Endodermal cell (in vitro differentiated cells): ENCODE measurements at regions not wholly inside any gene's neighbourhood (a gene's known extent, or its start where the extent isn't known, plus 50 kb on each side); places are given as distances from the start of the nearest gene placed in this dataset.

Source experiments
- DNase-seq: peaks from one replicate; pipeline ENCODE4 v3.0.0-alpha.2; 2017
- H3K27ac ChIP-seq: 2 replicates; pipeline ENCODE4 v1.5.1; 2013; ENCODE audit warnings: mild to moderate bottlenecking, low read depth, low read length, moderate library complexity
- H3K27me3 ChIP-seq: 2 replicates; pipeline ENCODE4 v1.6.1; 2013; ENCODE audit warnings: mild to moderate bottlenecking, low read length, moderate library complexity; ENCODE audit not compliant: insufficient read depth, control insufficient read depth, poor library complexity, severe bottlenecking
- H3K36me3 ChIP-seq: 2 replicates; pipeline ENCODE4 v1.7.0; 2013; ENCODE audit warnings: mild to moderate bottlenecking, low read length, moderate library complexity; ENCODE audit not compliant: control insufficient read depth, insufficient read depth
- H3K4me1 ChIP-seq: one replicate; pipeline ENCODE4 v1.7.0; 2013; ENCODE audit warnings: low read length; ENCODE audit not compliant: control insufficient read depth, insufficient read depth
- H3K4me3 ChIP-seq: 2 replicates; pipeline ENCODE4 v1.5.1; 2013; ENCODE audit warnings: mild to moderate bottlenecking, low read length, moderate library complexity
- H3K9ac ChIP-seq: 2 replicates; pipeline ENCODE4 v1.6.1; 2013; ENCODE audit warnings: mild to moderate bottlenecking, low read length, moderate library complexity; ENCODE audit not compliant: poor library complexity, severe bottlenecking; ENCODE audit errors: extremely low read depth
- H3K9me3 ChIP-seq: 2 replicates; pipeline ENCODE4 v1.6.1; 2013; ENCODE audit warnings: mild to moderate bottlenecking, low read length, moderate library complexity; ENCODE audit not compliant: control insufficient read depth
- H3K27ac Mint-ChIP-seq: 2 replicates; pipeline ENCODE4 v1.8.0; 2020; ENCODE audit warnings: mixed read lengths
- H3K27me3 Mint-ChIP-seq: 2 replicates; pipeline ENCODE4 v1.8.0; 2021; ENCODE audit warnings: mild to moderate bottlenecking, mixed read lengths; ENCODE audit not compliant: insufficient read depth
- H3K36me3 Mint-ChIP-seq: 2 replicates; pipeline ENCODE4 v1.8.0; 2020; ENCODE audit warnings: low read depth, mixed read lengths
- H3K4me1 Mint-ChIP-seq: 2 replicates; pipeline ENCODE4 v1.8.0; 2020; ENCODE audit warnings: mixed read lengths
- H3K4me3 Mint-ChIP-seq: 2 replicates; pipeline ENCODE4 v1.8.0; 2020; ENCODE audit warnings: mild to moderate bottlenecking, moderate library complexity, mixed read lengths
- H3K9me3 Mint-ChIP-seq: 2 replicates; pipeline ENCODE4 v1.8.0; 2020; ENCODE audit warnings: mild to moderate bottlenecking, mixed read lengths
- CTCF ChIP-seq: fragments of 200-600 bp; sonication (generic); conservative IDR thresholded peaks from 2 replicates; pipeline ENCODE4 v1.5.0; 2021; ENCODE audit warnings: antibody characterized with exemption, mild to moderate bottlenecking
- WGBS, 2 experiments: methylation state at CpG; one replicate each; pipeline versions ENCODE4 v1.1.5 to v1.1.7; 2013; ENCODE audit warnings: missing lambda C conversion rate in 2 of 2, mixed read lengths in 1 of 2; ENCODE audit not compliant: insufficient coverage in 1 of 2, insufficient read length in 1 of 2; 5-methylcytosine and 5-hydroxymethylcytosine counted together

GRCh38 chr13:54742984-54743383, 1714.4 kb downstream of the OLFM4 start:
- no peak for DNase-seq
- Mint-ChIP-seq H3K27ac (no peak overlapping the region), H3K4me3 (no peak overlapping the region), H3K4me1 (no peaks in the 10 kb centered on the region), H3K27me3 (no peaks in the 10 kb centered on the region), H3K9me3 (peaks cover 7% of the 10 kb centered on the region), H3K36me3 (peaks cover 6% of the 10 kb centered on the region)
- H3K36me3 ChIP-seq = no peaks in the 10 kb centered on the region
- no peaks in the 10 kb centered on the region for H3K4me1 ChIP-seq
- H3K9ac ChIP-seq = no peak overlapping the region
- H3K27ac ChIP-seq = no peak overlapping the region
- H3K9me3 ChIP-seq = no peaks in the 10 kb centered on the region
- no peak overlapping the region for H3K4me3 ChIP-seq
- H3K27me3 ChIP-seq = no peaks in the 10 kb centered on the region
- no peak for TF ChIP-seq CTCF

DNA sequence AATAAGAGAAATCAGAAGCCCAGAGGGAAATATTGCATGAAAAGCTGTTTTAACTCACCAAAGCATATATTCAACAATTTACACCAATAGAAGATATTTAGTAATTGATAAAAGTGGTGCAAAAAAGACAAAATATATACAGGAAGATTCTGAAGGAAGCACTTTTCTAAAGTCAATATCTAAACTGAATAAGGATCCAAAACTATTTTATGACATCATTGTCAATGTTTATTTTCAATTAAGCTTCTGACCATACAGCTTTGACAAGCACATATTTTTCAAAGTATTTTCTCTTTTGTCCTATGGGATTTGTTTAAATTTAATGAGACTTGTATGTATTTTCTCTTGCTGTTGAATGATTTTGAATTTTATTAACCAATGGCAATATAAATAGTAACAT, 1716.1 kb downstream of the OLFM4 start:
- Mint-ChIP-seq H3K27me3 (no peaks in the 10 kb centered on the region), H3K4me3 (no peak overlapping the region), H3K4me1 (no peaks in the 10 kb centered on the region), H3K9me3 (peaks cover 6% of the 10 kb centered on the region), H3K27ac (no peak overlapping the region), H3K36me3 (peaks cover 6% of the 10 kb centered on the region)
- Histone ChIP-seq H3K4me1 (no peaks in the 10 kb centered on the region), H3K9me3 (no peaks in the 10 kb centered on the region), H3K27me3 (no peaks in the 10 kb centered on the region), H3K27ac (no peak overlapping the region), H3K9ac (no peak overlapping the region), H3K4me3 (no peak overlapping the region), H3K36me3 (no peaks in the 10 kb centered on the region)
- no peak for TF ChIP-seq CTCF
- no peak for DNase-seq

- Mint-ChIP-seq H3K4me3 (no peak overlapping the region), H3K36me3 (no peaks in the 10 kb centered on the region), H3K4me1 (no peaks in the 10 kb centered on the region), H3K27ac (no peak overlapping the region), H3K27me3 (no peaks in the 10 kb centered on the region), H3K9me3 (no peaks in the 10 kb centered on the region)
- no peak for DNase-seq
- Histone ChIP-seq H3K4me3 (no peak overlapping the region), H3K9ac (no peak overlapping the region), H3K36me3 (no peaks in the 10 kb centered on the region), H3K27ac (no peak overlapping the region), H3K9me3 (no peaks in the 10 kb centered on the region), H3K27me3 (no peaks in the 10 kb centered on the region), H3K4me1 (no peaks in the 10 kb centered on the region)
- no peak for TF ChIP-seq CTCF
- WGBS, 2 experiments = 95 to 100% methylated on average over 1 to 3 of the region's 3 CpGs
Observed at GRCh38 chr13:54750521-54750920, 1721.9 kb downstream of the OLFM4 start.
